ENCODE measurements at regions not wholly inside any gene's neighbourhood (a gene's known extent, or its start where the extent isn't known, plus 50 kb on each side); places are given as distances from the start of the nearest gene placed in this dataset.

GRCh38 chr10:61021926-61022325 is 77.9 kb upstream of the RHOBTB1 start:
- TF ChIP-seq CTCF (conservative IDR thresholded peaks at IDR 0.05; ENCODE audit: low read depth, low read length) (no peak), EZH2 (IDR thresholded peaks at IDR 0.05; ENCODE audit: low read length, unreplicated experiment) (no peak)
